Loucy (cell line): ENCODE measurements at regions not wholly inside any gene's neighbourhood (a gene's known extent, or its start where the extent isn't known, plus 50 kb on each side); places are given as distances from the start of the nearest gene placed in this dataset.

Experiments
- H2AFZ ChIP-seq: fragments of 200-600 bp; sonication (generic); 2 replicates; pipeline ENCODE4 v1.6.0; 2016; ENCODE audit warnings: antibody characterized with exemption, mild to moderate bottlenecking, low read length, moderate library complexity
- H3F3A ChIP-seq: fragments of 200-600 bp; 2 replicates; pipeline ENCODE4 v1.6.0; 2016; ENCODE audit warnings: antibody characterized with exemption, low read depth, mild to moderate bottlenecking
- H3K27me3 ChIP-seq: fragments of 200-600 bp; sonication (generic); 2 replicates; pipeline ENCODE4 v1.6.1; 2014; ENCODE audit warnings: low read length, mild to moderate bottlenecking; ENCODE audit not compliant: insufficient read depth, poor library complexity, severe bottlenecking
- H3K36me3 ChIP-seq: fragments of 200-600 bp; sonication (generic); 2 replicates; pipeline ENCODE4 v1.6.1; 2016; ENCODE audit warnings: low read length; ENCODE audit not compliant: insufficient read depth
- H3K4me1 ChIP-seq: fragments of 200-600 bp; sonication (generic); 2 replicates; pipeline ENCODE4 v1.5.1; 2014; ENCODE audit warnings: low read length, mild to moderate bottlenecking; ENCODE audit not compliant: insufficient read depth, poor library complexity, severe bottlenecking
- H3K4me2 ChIP-seq: fragments of 200-600 bp; sonication (generic); 2 replicates; pipeline ENCODE4 v1.6.0; 2014; ENCODE audit warnings: antibody characterized with exemption, low read length, low read depth, mild to moderate bottlenecking; ENCODE audit not compliant: poor library complexity, severe bottlenecking
- H3K4me3 ChIP-seq: fragments of 200-600 bp; sonication (generic); 2 replicates; pipeline ENCODE4 v1.5.1; 2014; ENCODE audit warnings: low read length, mild to moderate bottlenecking, mixed read lengths; ENCODE audit not compliant: poor library complexity, severe bottlenecking
- H3K79me2 ChIP-seq: fragments of 200-600 bp; sonication (generic); 2 replicates; pipeline ENCODE4 v1.6.1; 2014; ENCODE audit warnings: low read length; ENCODE audit not compliant: insufficient read depth
- H3K9ac ChIP-seq: fragments of 200-600 bp; sonication (generic); 2 replicates; pipeline ENCODE4 v1.6.0; 2014; ENCODE audit warnings: mild to moderate bottlenecking, low read depth, low read length, moderate library complexity; ENCODE audit not compliant: poor library complexity, severe bottlenecking
- H3K9me2 ChIP-seq: fragments of 200-600 bp; sonication (generic); replicated peaks from 2 replicates; pipeline ENCODE4 v1.6.1; 2016; ENCODE audit warnings: low read depth, low read length, mixed read lengths
- H3K9me3 ChIP-seq: fragments of 200-600 bp; sonication (generic); 2 replicates; pipeline ENCODE4 v1.6.1; 2014; ENCODE audit warnings: mild to moderate bottlenecking, antibody characterized with exemption, low read length, low read depth; ENCODE audit not compliant: insufficient read depth
- H4K20me1 ChIP-seq: fragments of 200-600 bp; sonication (generic); 2 replicates; pipeline ENCODE4 v1.6.0; 2014; ENCODE audit warnings: antibody characterized with exemption, low read length, mild to moderate bottlenecking; ENCODE audit not compliant: insufficient read depth, poor library complexity, severe bottlenecking
- EZH2phosphoT487 ChIP-seq: fragments of 200-600 bp; IDR thresholded peaks from 2 replicates; pipeline ENCODE4 v1.6.1; 2018; ENCODE audit warnings: antibody characterized with exemption, mild to moderate bottlenecking, moderate library complexity, borderline replicate concordance
- TF ChIP-seq, protein P1 (sequence below): fragments of 200-600 bp; sonication (generic); conservative IDR thresholded peaks from 2 replicates; pipeline ENCODE4 v1.5.1; 2014; ENCODE audit warnings: mild to moderate bottlenecking, antibody characterized with exemption, low read length

DNA sequence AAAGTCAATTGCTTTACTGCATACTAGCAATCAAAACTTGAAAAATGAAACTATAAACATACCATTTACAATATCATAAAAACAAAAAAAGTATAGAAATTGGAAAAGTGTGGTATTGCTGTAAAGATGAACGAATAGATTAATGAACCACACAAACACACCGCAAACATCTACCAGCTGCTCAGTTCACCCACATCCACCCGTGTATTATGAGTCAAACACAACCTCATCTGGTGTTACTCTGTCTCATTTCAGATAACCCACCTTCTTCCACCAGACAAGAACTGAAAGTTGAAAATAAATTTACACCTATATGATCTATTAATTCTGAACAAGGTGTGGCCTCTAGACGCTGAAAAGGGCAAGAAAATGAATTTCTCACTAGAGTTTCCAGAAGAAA lies 53.3 kb downstream of the BLID start:
- Histone ChIP-seq H4K20me1 (no peaks in the 10 kb centered on the region), H2AFZ (no peak overlapping the region), H3K4me3 (no peak overlapping the region), H3K27me3 (no peaks in the 10 kb centered on the region), H3K79me2 (no peaks in the 10 kb centered on the region), H3K4me2 (no peak overlapping the region), H3K4me1 (no peaks in the 10 kb centered on the region), H3F3A (no peaks in the 10 kb centered on the region), H3K9me3 (no peaks in the 10 kb centered on the region), H3K9me2 (no peaks in the 10 kb centered on the region), H3K9ac (no peak overlapping the region), H3K36me3 (no peaks in the 10 kb centered on the region)
- TF ChIP-seq, protein P1, sequence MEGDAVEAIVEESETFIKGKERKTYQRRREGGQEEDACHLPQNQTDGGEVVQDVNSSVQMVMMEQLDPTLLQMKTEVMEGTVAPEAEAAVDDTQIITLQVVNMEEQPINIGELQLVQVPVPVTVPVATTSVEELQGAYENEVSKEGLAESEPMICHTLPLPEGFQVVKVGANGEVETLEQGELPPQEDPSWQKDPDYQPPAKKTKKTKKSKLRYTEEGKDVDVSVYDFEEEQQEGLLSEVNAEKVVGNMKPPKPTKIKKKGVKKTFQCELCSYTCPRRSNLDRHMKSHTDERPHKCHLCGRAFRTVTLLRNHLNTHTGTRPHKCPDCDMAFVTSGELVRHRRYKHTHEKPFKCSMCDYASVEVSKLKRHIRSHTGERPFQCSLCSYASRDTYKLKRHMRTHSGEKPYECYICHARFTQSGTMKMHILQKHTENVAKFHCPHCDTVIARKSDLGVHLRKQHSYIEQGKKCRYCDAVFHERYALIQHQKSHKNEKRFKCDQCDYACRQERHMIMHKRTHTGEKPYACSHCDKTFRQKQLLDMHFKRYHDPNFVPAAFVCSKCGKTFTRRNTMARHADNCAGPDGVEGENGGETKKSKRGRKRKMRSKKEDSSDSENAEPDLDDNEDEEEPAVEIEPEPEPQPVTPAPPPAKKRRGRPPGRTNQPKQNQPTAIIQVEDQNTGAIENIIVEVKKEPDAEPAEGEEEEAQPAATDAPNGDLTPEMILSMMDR = no peak
- no peak for TF ChIP-seq EZH2phosphoT487

DNA sequence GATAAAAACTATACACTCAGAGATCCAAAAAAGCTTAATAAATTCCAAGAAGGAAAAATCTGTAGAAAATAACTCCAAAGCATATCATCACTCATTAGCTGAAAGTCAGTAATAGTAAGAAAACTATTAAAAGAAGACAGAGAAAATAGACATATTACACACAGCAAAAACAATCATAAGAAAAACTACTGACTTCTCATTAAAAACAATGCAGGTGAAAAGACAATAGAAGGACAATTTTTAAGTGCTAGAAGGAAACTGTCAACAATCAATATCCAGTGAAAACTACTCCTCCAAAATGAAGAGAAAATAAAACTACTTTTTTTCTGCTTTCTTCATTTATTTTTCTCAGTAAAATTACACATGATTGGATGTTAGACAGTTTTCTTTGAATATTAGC lies 56.5 kb downstream of the BLID start:
- H3K9me2 ChIP-seq = no peaks in the 10 kb centered on the region
- TF ChIP-seq EZH2phosphoT487 = no peak
- TF ChIP-seq, protein P1 = no peak
- no peaks in the 10 kb centered on the region for H3K9me3 ChIP-seq
- H3K4me1 ChIP-seq = no peaks in the 10 kb centered on the region
- H4K20me1 ChIP-seq = no peaks in the 10 kb centered on the region
- no peak overlapping the region for H3K4me2 ChIP-seq
- H2AFZ ChIP-seq = no peak overlapping the region
- H3K4me3 ChIP-seq = no peak overlapping the region
- no peak overlapping the region for H3K9ac ChIP-seq
- H3K27me3 ChIP-seq = no peaks in the 10 kb centered on the region
- H3K36me3 ChIP-seq = no peaks in the 10 kb centered on the region
- H3K79me2 ChIP-seq = no peaks in the 10 kb centered on the region
- no peaks in the 10 kb centered on the region for H3F3A ChIP-seq

DNA sequence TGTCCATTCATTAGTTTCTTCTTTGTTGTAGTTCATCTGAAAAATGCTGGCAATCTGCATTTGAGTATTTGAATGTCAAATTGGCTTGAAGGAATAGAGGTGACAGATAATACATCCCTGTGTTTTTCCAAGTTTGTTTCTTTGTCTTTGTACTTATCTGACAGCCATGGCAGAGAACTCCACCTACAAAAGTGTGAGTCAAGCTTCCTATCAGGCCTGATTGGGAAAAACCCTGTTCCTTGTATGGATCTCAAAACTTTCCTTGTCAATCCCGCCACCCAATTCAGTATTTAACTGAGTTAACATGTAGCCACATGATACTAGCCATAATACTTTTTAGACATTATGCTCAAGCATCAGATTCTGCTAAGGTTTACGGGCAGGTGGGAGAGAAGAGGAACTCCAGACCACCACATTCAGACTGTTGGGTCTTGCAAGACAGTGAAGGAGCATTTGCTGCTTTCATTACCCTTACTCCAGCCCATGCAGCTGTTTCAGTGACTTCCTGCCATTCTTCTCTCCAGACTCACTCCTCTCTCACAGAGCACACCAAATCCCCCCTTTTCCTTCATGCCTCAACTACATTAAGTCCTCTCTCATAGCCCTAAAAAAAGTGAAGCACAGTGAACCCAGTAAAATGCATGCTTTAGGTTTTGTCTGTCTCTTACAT lies 65.9 kb downstream of the BLID start:
- Histone ChIP-seq H3K9ac (no peak overlapping the region), H2AFZ (no peak overlapping the region), H3F3A (no peaks in the 10 kb centered on the region), H3K4me1 (no peaks in the 10 kb centered on the region), H3K27me3 (no peaks in the 10 kb centered on the region), H3K4me3 (no peak overlapping the region), H3K9me2 (no peaks in the 10 kb centered on the region), H3K79me2 (no peaks in the 10 kb centered on the region), H4K20me1 (no peaks in the 10 kb centered on the region), H3K9me3 (no peaks in the 10 kb centered on the region), H3K4me2 (no peak overlapping the region), H3K36me3 (no peaks in the 10 kb centered on the region)
- TF ChIP-seq, protein P1 = no peak
- no peak for TF ChIP-seq EZH2phosphoT487
